Body of pancreas (tissue), 4 donors: ENCODE measurements at regions not wholly inside any gene's neighbourhood (a gene's known extent, or its start where the extent isn't known, plus 50 kb on each side); places are given as distances from the start of the nearest gene placed in this dataset.

Experiments used
- ATAC-seq: fragments of 150-250 bp; one replicate; pipeline ENCODE4 v1.9.1; 2016
- DNase-seq, 4 donors: peaks; one replicate each; pipeline ENCODE4 v3.0.0-alpha.2; 2019
- H3K27ac ChIP-seq, 4 donors: fragments of 200-600 bp; sonication (generic); 1 replicate in 3 of 4; 2 replicates in 1 of 4; pipeline versions ENCODE4 v1.5.1 to v1.6.1; 2016 to 2019; ENCODE audit warnings: mild to moderate bottlenecking in 1 of 4, mixed read lengths in 1 of 4, moderate library complexity in 1 of 4
- H3K27me3 ChIP-seq, 2 donors: fragments of 200-600 bp; sonication (generic); one replicate each; pipeline ENCODE4 v1.6.0; 2016; ENCODE audit warnings: mild to moderate bottlenecking in 1 of 2
- H3K36me3 ChIP-seq, 2 donors: fragments of 200-600 bp; sonication (generic); replicated peaks in 1 of 2; 2 replicates each; pipeline ENCODE4 v1.5.1; 2016; ENCODE audit warnings: low read depth in 2 of 2; ENCODE audit not compliant: insufficient read depth in 1 of 2
- H3K4me1 ChIP-seq: fragments of 200-600 bp; sonication (generic); one replicate; pipeline ENCODE4 v1.6.0; 2016
- H3K4me3 ChIP-seq, 2 donors: fragments of 200-600 bp; sonication (generic); 1 replicate in 1 of 2; 2 replicates in 1 of 2; pipeline ENCODE4 v1.5.1; 2016 to 2019
- H3K9me3 ChIP-seq, 3 donors: fragments of 200-600 bp; sonication (generic); 1 replicate in 2 of 3; 2 replicates in 1 of 3; pipeline ENCODE4 v1.5.1; 2016
- CTCF ChIP-seq, 7 experiments: fragments of 450-650 bp in 4 of 7; fragments of 200-600 bp in 3 of 7; sonication (generic) in 3 of 7; IDR thresholded peaks; one replicate each; pipeline ENCODE4 v1.5.1; 2016 to 2019; ENCODE audit warnings: antibody characterized with exemption in 7 of 7
- POLR2A ChIP-seq, 3 donors: fragments of 450-650 bp; IDR thresholded peaks; one replicate each; pipeline ENCODE4 v1.6.1; 2016; ENCODE audit warnings: antibody characterized with exemption in 3 of 3, mild to moderate bottlenecking in 2 of 3
- WGBS, 2 donors: methylation state at CpG; one replicate each; pipeline ENCODE4 v1.1.5; 2017; 5-methylcytosine and 5-hydroxymethylcytosine counted together
- intact Hi-C: fragments of 100-400 bp; cut with DNase I; formaldehyde crosslinking; loops from one replicate; pipeline ENCODE4 v1.15.1; 2023

- intact Hi-C loops: no loop called here
- 67 to 72% methylated on average over 2 of the region's 2 CpGs for WGBS, 2 donors
- DNase-seq (no peak), ATAC-seq (no peak)
- Histone ChIP-seq H3K27ac (no peak overlapping the region), H3K36me3 (no peaks in the 10 kb centered on the region), H3K9me3 (no peaks in the 10 kb centered on the region), H3K27me3 (peaks cover 0 to 4% of the 10 kb centered on the region in 2 donors), H3K4me1 (no peaks in the 10 kb centered on the region), H3K4me3 (no peak overlapping the region)
- no peak for TF ChIP-seq CTCF (IDR thresholded peaks at IDR 0.05)
- TF ChIP-seq POLR2A (IDR thresholded peaks at IDR 0.05): no peak
These were observed 185.1 kb upstream of the DIPK2B start for GRCh38 chrX:45385757-45386156.

DNA sequence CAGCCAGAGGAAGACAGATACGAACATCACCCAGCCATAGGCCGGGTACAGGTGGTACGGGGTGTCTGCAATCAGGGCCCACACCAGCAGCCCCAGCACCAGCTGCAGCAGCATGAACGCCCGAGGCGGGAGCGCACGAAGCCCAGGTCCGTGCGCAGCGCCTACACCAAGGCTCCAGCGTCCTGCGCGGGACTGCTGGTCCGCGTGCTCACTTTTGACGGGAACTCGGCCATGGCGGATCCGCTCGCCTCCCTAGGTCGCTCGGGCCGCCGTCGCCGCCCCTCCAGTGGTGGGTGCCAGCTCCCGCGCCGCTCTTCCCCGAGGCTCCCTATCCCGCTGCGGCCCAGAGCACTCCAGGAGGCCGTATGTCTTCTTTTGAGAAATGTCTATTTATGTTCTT is 181.2 kb upstream of the DIPK2B start:
- Histone ChIP-seq H3K27me3 (peaks cover 0 to 4% of the 10 kb centered on the region in 2 donors), H3K36me3 (no peaks in the 10 kb centered on the region), H3K4me3 (no peak overlapping the region), H3K9me3 (no peaks in the 10 kb centered on the region), H3K27ac (no peak overlapping the region), H3K4me1 (no peaks in the 10 kb centered on the region)
- no peak for TF ChIP-seq CTCF (IDR thresholded peaks at IDR 0.05)
- no peak for TF ChIP-seq POLR2A (IDR thresholded peaks at IDR 0.05)
- no peak for DNase-seq
- ATAC-seq: no peak
- intact Hi-C loops: no loop called here
- 93 to 98% methylated on average over 5 to 10 of the region's 34 CpGs for WGBS, 2 donors

GRCh38 chrX:45381366-45381765 is 180.7 kb upstream of the DIPK2B start:
- H3K4me3 ChIP-seq: no peak overlapping the region
- DNase-seq: no peak
- no peaks in the 10 kb centered on the region for H3K36me3 ChIP-seq
- ATAC-seq: no peak
- H3K9me3 ChIP-seq: no peaks in the 10 kb centered on the region
- H3K27ac ChIP-seq: no peak overlapping the region
- intact Hi-C loops: no loop called here
- H3K4me1 ChIP-seq: no peaks in the 10 kb centered on the region
- peaks cover 0 to 4% of the 10 kb centered on the region in 2 donors for H3K27me3 ChIP-seq
- TF ChIP-seq CTCF (IDR thresholded peaks at IDR 0.05) (no peak), POLR2A (IDR thresholded peaks at IDR 0.05) (no peak)
- 86 to 95% methylated on average over 8 to 16 of the region's 24 CpGs for WGBS, 2 donors

DNA sequence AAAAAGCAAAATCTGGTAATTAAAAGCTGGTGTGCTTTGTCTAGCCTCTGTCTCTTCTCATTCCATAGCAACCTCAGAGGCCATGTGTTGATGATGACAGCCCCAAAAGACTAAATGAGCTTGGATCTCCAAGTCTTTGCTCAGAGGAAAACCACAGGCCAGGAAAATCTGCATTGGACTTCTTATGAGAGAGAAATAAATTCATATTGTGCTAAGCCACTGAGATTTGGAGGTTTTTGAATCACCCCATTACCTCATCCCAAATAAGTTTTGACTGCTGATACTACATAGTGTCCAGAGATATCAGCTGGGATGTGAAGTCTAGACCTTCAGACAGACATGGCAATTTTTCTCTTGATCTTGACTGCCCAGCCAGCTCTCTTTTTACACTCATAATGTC is 178.6 kb upstream of the DIPK2B start:
- H3K27ac ChIP-seq: no peak overlapping the region
- no peak for DNase-seq
- peaks cover 0 to 4% of the 10 kb centered on the region in 2 donors for H3K27me3 ChIP-seq
- no peaks in the 10 kb centered on the region for H3K9me3 ChIP-seq
- no peak overlapping the region for H3K4me3 ChIP-seq
- ATAC-seq: no peak
- no peaks in the 10 kb centered on the region for H3K36me3 ChIP-seq
- intact Hi-C loops: no loop called here
- H3K4me1 ChIP-seq: no peaks in the 10 kb centered on the region
- no peak for TF ChIP-seq CTCF (IDR thresholded peaks at IDR 0.05)
- TF ChIP-seq POLR2A (IDR thresholded peaks at IDR 0.05): no peak

GRCh38 chrX:45372151-45372550 is 171.5 kb upstream of the DIPK2B start:
- no peaks in the 10 kb centered on the region for H3K36me3 ChIP-seq
- DNase-seq (no peak), ATAC-seq (no peak)
- H3K9me3 ChIP-seq: no peaks in the 10 kb centered on the region
- TF ChIP-seq POLR2A (IDR thresholded peaks at IDR 0.05): no peak
- no peak for TF ChIP-seq CTCF (IDR thresholded peaks at IDR 0.05)
- H3K4me1 ChIP-seq: no peaks in the 10 kb centered on the region
- H3K27ac ChIP-seq: no peak overlapping the region
- intact Hi-C loops: no loop called here
- H3K27me3 ChIP-seq: no peaks in the 10 kb centered on the region
- H3K4me3 ChIP-seq: no peak overlapping the region
